HEK293 (cell line): ENCODE measurements at regions not wholly inside any gene's neighbourhood (a gene's known extent, or its start where the extent isn't known, plus 50 kb on each side); places are given as distances from the start of the nearest gene placed in this dataset.
A peak's percentile ranks its signal among the peaks of the same experiment; 100 is the strongest.

ENCODE experiments used
- CTCF ChIA-PET: fragments of 350-600 bp; formaldehyde crosslinking; extraction: SDS; loops from one replicate; lab custom pipeline; 2021; ENCODE audit warnings: antibody characterized with exemption; lab: Yijun Ruan, JAX
- POLR2A ChIA-PET: fragments of 300-600 bp; formaldehyde crosslinking; extraction: SDS; loops from one replicate; lab custom pipeline; 2020; ENCODE audit warnings: antibody characterized with exemption, inconsistent platforms; lab: Yijun Ruan, JAX
- H3K27ac ChIP-seq: fragments of 200-500 bp; sonication (Bioruptor generic); 2 replicates; pipeline ENCODE4 v1.5.1; 2014; ENCODE audit warnings: low read depth, low read length, control low read depth, inconsistent platforms; ENCODE audit errors: extremely low read depth
- H3K36me3 ChIP-seq, 2 experiments: fragments of 200-500 bp in 1 of 2; sonication (Bioruptor generic) in 1 of 2; 1 replicate in 1 of 2; 2 replicates in 1 of 2; pipeline ENCODE4 v1.5.1; 2014 to 2017; ENCODE audit warnings: inconsistent platforms in 2 of 2, low read length in 2 of 2; ENCODE audit not compliant: control insufficient read depth in 2 of 2, insufficient read depth in 1 of 2
- H3K4me1 ChIP-seq: fragments of 200-500 bp; sonication (Bioruptor generic); 2 replicates; pipeline ENCODE4 v1.5.1; 2014; ENCODE audit warnings: mild to moderate bottlenecking, low read length, inconsistent platforms; ENCODE audit not compliant: control insufficient read depth, insufficient read depth
- H3K4me3 ChIP-seq: 2 replicates; pipeline ENCODE4 v1.5.1; 2011; ENCODE audit warnings: low read depth, mild to moderate bottlenecking, control low read depth, low read length, moderate library complexity
- H3K9me3 ChIP-seq: fragments of 200-500 bp; sonication (Bioruptor generic); 2 replicates; pipeline ENCODE4 v1.5.1; 2014; ENCODE audit warnings: low read depth, low read length, inconsistent platforms; ENCODE audit not compliant: control insufficient read depth, insufficient read depth
- BCL11B ChIP-seq: fragments of 450-650 bp; formaldehyde crosslinking; IDR thresholded peaks from 2 replicates; pipeline ENCODE4 v1.5.1; 2016; ENCODE audit warnings: low read depth, missing biosample characterization, missing genetic modification characterization
- ELK4 ChIP-seq: IDR thresholded peaks from 2 replicates; pipeline ENCODE4 v1.6.1; 2011; ENCODE audit warnings: mild to moderate bottlenecking, low read depth, low read length, borderline replicate concordance
- REST ChIP-seq: fragments of 450-650 bp; formaldehyde crosslinking; IDR thresholded peaks from 2 replicates; pipeline ENCODE4 v1.5.1; 2016; ENCODE audit warnings: missing biosample characterization, missing genetic modification characterization
- SETDB1 ChIP-seq: IDR thresholded peaks from one replicate; pipeline ENCODE4 v1.6.1; 2017; ENCODE audit warnings: mild to moderate bottlenecking, low read length, moderate library complexity, mixed read lengths; ENCODE audit not compliant: insufficient read length
- SP7 ChIP-seq: fragments of 450-650 bp; formaldehyde crosslinking; IDR thresholded peaks from 2 replicates; pipeline ENCODE4 v1.5.1; 2016; ENCODE audit warnings: missing biosample characterization, missing genetic modification characterization
- TRIM28 ChIP-seq: IDR thresholded peaks from 2 replicates; pipeline ENCODE4 v1.6.1; 2011; ENCODE audit warnings: low read length, control low read depth, borderline replicate concordance
- ZBTB10 ChIP-seq: fragments of 450-650 bp; formaldehyde crosslinking; IDR thresholded peaks from 2 replicates; pipeline ENCODE4 v1.5.1; 2016; ENCODE audit warnings: missing biosample characterization, missing genetic modification characterization
- ZBTB17 ChIP-seq: fragments of 450-650 bp; formaldehyde crosslinking; IDR thresholded peaks from 2 replicates; pipeline ENCODE4 v1.5.1; 2016; ENCODE audit warnings: missing biosample characterization, missing genetic modification characterization
- ZNF10 ChIP-seq: fragments of 450-650 bp; formaldehyde crosslinking; IDR thresholded peaks from 2 replicates; pipeline ENCODE4 v1.5.1; 2017; ENCODE audit warnings: missing biosample characterization, missing genetic modification characterization
- ZNF280D ChIP-seq: fragments of 450-650 bp; formaldehyde crosslinking; IDR thresholded peaks from 2 replicates; pipeline ENCODE4 v1.5.1; 2016; ENCODE audit warnings: missing biosample characterization, missing genetic modification characterization
- ZNF366 ChIP-seq: fragments of 450-650 bp; formaldehyde crosslinking; conservative IDR thresholded peaks from 2 replicates; pipeline ENCODE4 v1.5.1; 2016; ENCODE audit warnings: missing biosample characterization, missing genetic modification characterization
- ZNF449 ChIP-seq: fragments of 450-650 bp; formaldehyde crosslinking; IDR thresholded peaks from 2 replicates; pipeline ENCODE4 v1.5.1; 2017; ENCODE audit warnings: missing biosample characterization, mild to moderate bottlenecking, missing genetic modification characterization, moderate library complexity
- ZNF473 ChIP-seq: fragments of 450-650 bp; formaldehyde crosslinking; IDR thresholded peaks from 2 replicates; pipeline ENCODE4 v1.5.1; 2017; ENCODE audit warnings: missing biosample characterization, missing genetic modification characterization
- ZNF555 ChIP-seq: fragments of 450-650 bp; formaldehyde crosslinking; conservative IDR thresholded peaks from 2 replicates; pipeline ENCODE4 v1.5.1; 2017; ENCODE audit warnings: missing biosample characterization, mild to moderate bottlenecking, missing genetic modification characterization, inconsistent platforms
- ZNF558 ChIP-seq: fragments of 450-650 bp; formaldehyde crosslinking; IDR thresholded peaks from 2 replicates; pipeline ENCODE4 v1.5.1; 2016; ENCODE audit warnings: missing biosample characterization, missing genetic modification characterization
- ZNF580 ChIP-seq: fragments of 450-650 bp; formaldehyde crosslinking; IDR thresholded peaks from 2 replicates; pipeline ENCODE4 v1.5.1; 2016; ENCODE audit warnings: missing biosample characterization, missing genetic modification characterization
- ZNF600 ChIP-seq: fragments of 450-650 bp; formaldehyde crosslinking; IDR thresholded peaks from 2 replicates; pipeline ENCODE4 v1.5.1; 2016; ENCODE audit warnings: missing biosample characterization, missing genetic modification characterization
- ZNF621 ChIP-seq: fragments of 450-650 bp; formaldehyde crosslinking; IDR thresholded peaks from 2 replicates; pipeline ENCODE4 v1.5.1; 2017; ENCODE audit warnings: missing biosample characterization, missing genetic modification characterization
- ZNF639 ChIP-seq: fragments of 450-650 bp; formaldehyde crosslinking; IDR thresholded peaks from 2 replicates; pipeline ENCODE4 v1.5.1; 2016; ENCODE audit warnings: missing biosample characterization, missing genetic modification characterization
- ZNF658 ChIP-seq: fragments of 450-650 bp; formaldehyde crosslinking; IDR thresholded peaks from 2 replicates; pipeline ENCODE4; 2016; ENCODE audit warnings: missing biosample characterization, missing genetic modification characterization

GRCh38 chr3:190222916-190223315 is 99.3 kb downstream of the CLDN1 start (continued):
- TF ChIP-seq SP7: no peak
- no peak for TF ChIP-seq ZNF580 (tag by site-specific recombination)
- no peak for TF ChIP-seq ZNF639 (tag by site-specific recombination)
- no peak for TF ChIP-seq ZNF280D (tag by site-specific recombination)
- TF ChIP-seq BCL11B: no peak

GRCh38 chr3:190222360-190222759 is 99.9 kb downstream of the CLDN1 start:
- ChIA-PET CTCF (interaction anchor here (0.6 to 1.5 kb wide), 5 partner anchors 13 to 255 kb away, joined by 3 to 6 read pairs (median 4); partner anchors contain the start of gene CLDN1), POLR2A (no interaction called here)
- H3K4me3 ChIP-seq: no peak overlapping the region
- H3K9me3 ChIP-seq: no peaks in the 10 kb centered on the region
- no peak for TF ChIP-seq ZNF555 (tag by site-specific recombination)
- no peak for TF ChIP-seq ZNF658 (tag by site-specific recombination)
- no peak for TF ChIP-seq ZNF473 (tag by site-specific recombination)
- H3K27ac ChIP-seq: no peak overlapping the region
- no peaks in the 10 kb centered on the region for H3K36me3 ChIP-seq
- H3K4me1 ChIP-seq: no peaks in the 10 kb centered on the region

- CTCF ChIA-PET: interaction anchor here (0.8 to 0.9 kb wide), 2 partner anchors 204 to 259 kb away, joined by 3 read pairs; no protein-coding TSS in a partner anchor
- no peaks in the 10 kb centered on the region for H3K36me3 ChIP-seq
- no peak overlapping the region for H3K27ac ChIP-seq
- H3K9me3 ChIP-seq: no peaks in the 10 kb centered on the region
- no peaks in the 10 kb centered on the region for H3K4me1 ChIP-seq
- POLR2A ChIA-PET: interaction anchor here (1.0 kb wide), 1 partner anchor 102 kb away, joined by 4 read pairs; the partner anchor contains the start of gene CLDN1
- no peak overlapping the region for H3K4me3 ChIP-seq
- TF ChIP-seq ZNF600 (tag by site-specific recombination): no peak
- TF ChIP-seq ZNF558 (tag by site-specific recombination): 0 out of 2 replicates have a peak, but pooled peaks have one; percentile 24
- TF ChIP-seq ZNF449 (tag by site-specific recombination): no peak
- TF ChIP-seq ZBTB10 (tag by site-specific recombination): no peak
- peak; percentile 75 for TF ChIP-seq SETDB1
- TF ChIP-seq REST (tag by site-specific recombination): no peak
- no peak for TF ChIP-seq ZNF10 (tag by site-specific recombination)
- no peak for TF ChIP-seq ZBTB17 (tag by site-specific recombination)
- TF ChIP-seq ELK4: no peak
- no peak for TF ChIP-seq ZNF621
- TF ChIP-seq TRIM28: peak; percentile 51; the same call in 1 of the 2 replicates
- no peak for TF ChIP-seq ZNF366
Observed at GRCh38 chr3:190220362-190220761, 99.7 kb upstream of the P3H2 start.
